Adrenal gland (tissue), 9 donors: ENCODE measurements at regions not wholly inside any gene's neighbourhood (a gene's known extent, or its start where the extent isn't known, plus 50 kb on each side); places are given as distances from the start of the nearest gene placed in this dataset.

ENCODE experiments used
- DNase-seq, 7 donors: peaks; one replicate each; pipeline ENCODE4 v3.0.0-alpha.2; 2019 to 2020
- H3K27ac ChIP-seq, 5 donors: fragments of 200-600 bp; sonication (generic) in 4 of 5; 1 replicate in 3 of 5; 2 replicates in 2 of 5; pipeline versions ENCODE4 v1.5.1 to v1.8.0; 2016 to 2020; ENCODE audit warnings: mild to moderate bottlenecking in 1 of 5
- H3K27me3 ChIP-seq: fragments of 200-600 bp; 2 replicates; pipeline ENCODE4 v1.8.0; 2021
- H3K36me3 ChIP-seq, 2 donors: fragments of 200-600 bp; replicated peaks in 1 of 2; 1 replicate in 1 of 2; 2 replicates in 1 of 2; pipeline versions ENCODE4 v1.5.1 to v1.8.0; 2018 to 2022
- H3K4me1 ChIP-seq, 2 donors: fragments of 200-600 bp; replicated peaks in 1 of 2; 1 replicate in 1 of 2; 2 replicates in 1 of 2; pipeline versions ENCODE4 v1.5.1 to v1.8.0; 2018 to 2021
- H3K4me3 ChIP-seq, 4 donors: fragments of 200-600 bp; sonication (generic) in 3 of 4; one replicate each; pipeline ENCODE4 v1.5.1; 2016 to 2018
- H3K9me3 ChIP-seq, 3 donors: fragments of 200-600 bp; sonication (generic) in 1 of 3; replicated peaks in 1 of 3; 1 replicate in 2 of 3; 2 replicates in 1 of 3; pipeline versions ENCODE4 v1.5.1 to v1.8.0; 2016 to 2021
- POLR2A ChIP-seq, 2 donors: fragments of 450-650 bp; IDR thresholded peaks; one replicate each; pipeline ENCODE4 v1.6.1; 2017; ENCODE audit warnings: antibody characterized with exemption in 2 of 2, mild to moderate bottlenecking in 2 of 2, moderate library complexity in 1 of 2
- WGBS, 4 donors: extraction: QIAGEN DNeasy Blood & Tissue Kit in 2 of 4; methylation state at CpG; one replicate each; pipeline versions ENCODE4 v1.1.5 to v1.1.7; 2013 to 2017; 5-methylcytosine and 5-hydroxymethylcytosine counted together
- intact Hi-C, 2 donors: fragments of 100-400 bp; cut with DNase I; formaldehyde crosslinking; loops; one replicate each; pipeline versions ENCODE4 v1.14.1 to v1.15.0; 2022 to 2023
- TF ChIP-seq, protein P1 (sequence below), 6 experiments: fragments of 450-650 bp in 4 of 6; fragments of 200-600 bp in 2 of 6; sonication (generic) in 1 of 6; IDR thresholded peaks; 1 replicate in 5 of 6; 2 replicates in 1 of 6; pipeline versions ENCODE4 v1.5.1 to v1.8.0; 2016 to 2021; ENCODE audit warnings: antibody characterized with exemption in 6 of 6, mild to moderate bottlenecking in 2 of 6, moderate library complexity in 1 of 6
- donor health status: healthy with polysubstance abuse.
- donor health status: Bipolar disorder and iron deficiency.
- donor health status: DM: yes; HTN: yes; CAD: no.
- donor health status: DM: no; HTN: no; CAD: no.
- donor health status: DM: no; HTN: no; CAD: no.

DNA sequence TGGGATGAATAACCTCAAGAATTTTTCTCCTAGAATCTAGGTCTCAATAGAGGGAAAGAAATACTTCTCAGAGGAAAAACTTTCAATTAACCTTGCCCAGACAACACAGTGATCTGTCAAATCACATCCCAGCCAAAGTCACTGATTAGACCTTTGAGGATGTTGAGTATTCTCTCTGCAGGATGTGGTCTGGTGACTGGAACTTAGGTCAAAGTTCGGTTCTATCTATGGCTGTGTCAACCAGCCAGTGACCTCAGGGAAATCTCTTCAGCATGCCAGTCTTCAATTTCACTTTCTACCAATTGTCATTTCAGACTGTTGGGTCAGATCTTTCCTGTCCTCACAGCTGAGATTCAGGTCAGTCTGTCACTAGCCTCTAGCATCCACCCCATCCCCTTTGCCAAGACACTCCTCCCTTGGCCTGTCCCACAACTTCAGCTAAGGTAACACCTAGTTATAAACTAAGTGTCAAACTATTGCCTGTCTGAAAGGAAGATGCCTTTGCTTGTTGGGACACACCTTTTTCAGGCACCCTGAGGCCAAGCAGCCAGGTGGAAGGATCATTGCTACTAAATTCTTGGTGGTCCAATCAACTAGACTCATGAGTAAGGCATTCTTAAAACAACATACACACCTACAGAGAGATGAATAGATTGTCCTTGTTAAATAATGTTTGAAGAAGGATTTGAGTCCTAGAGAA is 156.3 kb upstream of the FST start:
- WGBS, 4 donors, result 77 to 82% (median 80%) methylated on average over 1 of the region's 1 CpG
- Histone ChIP-seq H3K36me3 (no peaks in the 10 kb centered on the region), H3K27ac (no peak overlapping the region), H3K27me3 (no peaks in the 10 kb centered on the region), H3K4me1 (peaks cover 0 to 8% of the 10 kb centered on the region in 2 donors), H3K4me3 (no peak overlapping the region), H3K9me3 (no peaks in the 10 kb centered on the region)
- DNase-seq, result no peak
- TF ChIP-seq, protein P1, sequence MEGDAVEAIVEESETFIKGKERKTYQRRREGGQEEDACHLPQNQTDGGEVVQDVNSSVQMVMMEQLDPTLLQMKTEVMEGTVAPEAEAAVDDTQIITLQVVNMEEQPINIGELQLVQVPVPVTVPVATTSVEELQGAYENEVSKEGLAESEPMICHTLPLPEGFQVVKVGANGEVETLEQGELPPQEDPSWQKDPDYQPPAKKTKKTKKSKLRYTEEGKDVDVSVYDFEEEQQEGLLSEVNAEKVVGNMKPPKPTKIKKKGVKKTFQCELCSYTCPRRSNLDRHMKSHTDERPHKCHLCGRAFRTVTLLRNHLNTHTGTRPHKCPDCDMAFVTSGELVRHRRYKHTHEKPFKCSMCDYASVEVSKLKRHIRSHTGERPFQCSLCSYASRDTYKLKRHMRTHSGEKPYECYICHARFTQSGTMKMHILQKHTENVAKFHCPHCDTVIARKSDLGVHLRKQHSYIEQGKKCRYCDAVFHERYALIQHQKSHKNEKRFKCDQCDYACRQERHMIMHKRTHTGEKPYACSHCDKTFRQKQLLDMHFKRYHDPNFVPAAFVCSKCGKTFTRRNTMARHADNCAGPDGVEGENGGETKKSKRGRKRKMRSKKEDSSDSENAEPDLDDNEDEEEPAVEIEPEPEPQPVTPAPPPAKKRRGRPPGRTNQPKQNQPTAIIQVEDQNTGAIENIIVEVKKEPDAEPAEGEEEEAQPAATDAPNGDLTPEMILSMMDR (IDR thresholded peaks at IDR 0.05), result no peak
- no peak for TF ChIP-seq POLR2A (IDR thresholded peaks at IDR 0.05)
- intact Hi-C loops, result no loop called here

DNA sequence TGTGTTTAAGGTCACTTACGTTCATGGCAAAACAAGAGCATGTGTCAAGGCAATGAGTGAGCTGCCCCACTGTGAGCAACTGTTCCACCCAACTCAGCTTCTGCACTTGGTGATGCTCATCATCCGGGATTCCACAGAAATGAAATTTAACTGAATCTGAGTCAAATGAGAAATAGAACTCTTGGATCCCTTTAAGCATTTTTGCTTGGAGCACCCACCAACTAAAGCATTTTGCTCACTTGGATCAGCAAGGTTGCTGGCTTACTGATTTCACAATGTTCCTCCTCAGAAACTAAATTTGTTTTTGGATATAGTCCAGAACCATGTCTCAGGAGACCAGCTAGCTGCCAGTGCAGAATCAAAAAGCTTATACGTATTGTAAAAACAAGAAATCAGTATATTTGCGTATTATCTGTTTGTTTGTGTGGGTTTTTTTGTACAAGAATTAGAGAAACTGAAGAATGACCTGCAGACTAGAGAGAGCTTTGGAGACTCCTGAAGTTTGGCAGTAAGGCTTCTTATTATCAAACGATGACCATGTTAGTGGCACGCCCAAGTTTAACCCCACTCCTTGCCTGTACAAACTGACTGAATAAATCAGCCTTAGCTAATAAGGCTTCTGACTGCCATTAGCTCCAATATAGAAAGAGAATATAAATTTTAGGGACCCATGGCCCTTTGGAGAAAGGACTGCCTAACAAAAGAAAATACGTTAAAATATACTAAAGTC is 153.8 kb upstream of the FST start:
- Histone ChIP-seq H3K27ac (no peak overlapping the region), H3K36me3 (no peaks in the 10 kb centered on the region), H3K9me3 (no peaks in the 10 kb centered on the region), H3K4me1 (peaks cover 0 to 8% of the 10 kb centered on the region in 2 donors), H3K27me3 (no peaks in the 10 kb centered on the region), H3K4me3 (no peak overlapping the region)
- DNase-seq, result peak in 1 of 7 donors; percentile 18
- 55 to 65% (median 61%) methylated on average over 7 of the region's 7 CpGs for WGBS, 4 donors
- intact Hi-C loops, result no loop called here
- TF ChIP-seq POLR2A (IDR thresholded peaks at IDR 0.05), result no peak
- TF ChIP-seq, protein P1 (IDR thresholded peaks at IDR 0.05), result no peak

DNA sequence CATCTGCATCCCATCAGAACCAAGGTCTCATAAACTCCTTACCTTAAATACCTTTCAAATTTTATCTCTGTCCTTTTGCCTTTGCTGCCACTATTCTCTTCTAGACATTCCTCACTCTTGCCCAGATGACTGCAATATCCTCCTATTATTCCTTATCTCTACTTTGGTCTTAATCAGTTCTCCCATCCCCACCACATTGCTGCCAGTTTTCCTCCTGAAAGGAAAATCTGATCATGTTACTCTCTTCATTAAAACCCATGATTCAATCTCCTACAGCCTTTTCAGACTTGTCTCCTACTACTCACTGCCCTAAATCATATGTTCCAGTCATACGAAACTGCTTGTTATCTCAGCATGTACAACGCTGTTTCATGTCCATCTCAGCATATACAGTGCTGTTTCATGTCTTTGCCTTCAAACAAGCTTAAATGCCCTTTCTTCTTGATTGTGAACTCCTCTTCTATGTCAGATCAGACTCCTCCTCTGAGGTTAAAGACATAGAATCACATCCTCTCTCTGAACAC is 152.6 kb upstream of the FST start:
- no peak overlapping the region for H3K4me3 ChIP-seq
- H3K4me1 ChIP-seq, result peaks cover 0 to 8% of the 10 kb centered on the region in 2 donors
- H3K9me3 ChIP-seq, result no peaks in the 10 kb centered on the region
- no peak for DNase-seq
- H3K36me3 ChIP-seq, result no peaks in the 10 kb centered on the region
- TF ChIP-seq, protein P1 (IDR thresholded peaks at IDR 0.05), result no peak
- WGBS, 4 donors, result 72 to 89% (median 86%) methylated on average over 2 of the region's 2 CpGs
- H3K27me3 ChIP-seq, result no peaks in the 10 kb centered on the region
- intact Hi-C loops, result no loop called here
- no peak overlapping the region for H3K27ac ChIP-seq

DNA sequence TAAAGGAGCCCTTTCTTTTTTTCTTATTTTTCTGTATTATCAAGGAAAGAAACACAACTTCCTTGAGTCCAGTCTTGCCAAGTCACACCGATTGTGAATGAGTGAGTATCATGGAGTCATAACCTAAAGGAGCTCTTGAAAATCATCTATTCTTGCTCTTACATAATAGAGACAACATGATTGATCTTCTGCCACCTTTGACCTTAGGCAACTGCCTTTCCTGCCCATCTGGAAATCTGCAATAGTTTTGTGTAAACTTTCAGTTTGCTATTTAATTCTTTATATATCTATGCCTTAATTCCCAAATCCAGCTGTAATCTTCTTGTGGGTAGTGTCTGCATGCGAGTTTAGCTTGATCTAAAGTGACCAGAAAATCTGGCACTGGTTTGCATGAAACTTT is 149.9 kb upstream of the FST start:
- Histone ChIP-seq H3K4me1 (peaks cover 0 to 8% of the 10 kb centered on the region in 2 donors), H3K27ac (no peak overlapping the region), H3K9me3 (no peaks in the 10 kb centered on the region), H3K36me3 (no peaks in the 10 kb centered on the region), H3K4me3 (no peak overlapping the region), H3K27me3 (no peaks in the 10 kb centered on the region)
- 53 to 74% (median 66%) methylated on average over 2 of the region's 2 CpGs for WGBS, 4 donors
- DNase-seq, result no peak
- intact Hi-C loops, result no loop called here
- TF ChIP-seq, protein P1 (IDR thresholded peaks at IDR 0.05), result no peak
- TF ChIP-seq POLR2A (IDR thresholded peaks at IDR 0.05), result no peak
